BJ (cell line): ENCODE measurements at regions not wholly inside any gene's neighbourhood (a gene's known extent, or its start where the extent isn't known, plus 50 kb on each side); places are given as distances from the start of the nearest gene placed in this dataset.

Experiments used
- CTCF ChIA-PET: fragments of 350-600 bp; formaldehyde crosslinking; extraction: SDS; loops from one replicate; lab custom pipeline; 2021; ENCODE audit warnings: antibody characterized with exemption, inconsistent platforms; lab: Yijun Ruan, JAX
- POLR2A ChIA-PET: fragments of 300-600 bp; sonication (Branson Sonifier 250); formaldehyde crosslinking; extraction: SDS; loops from one replicate; lab custom pipeline; 2021; ENCODE audit warnings: antibody characterized with exemption; lab: Charles Lee
- DNase-seq: peaks from one replicate; pipeline ENCODE4 v3.0.0-alpha.2; 2011; ENCODE audit warnings: low read depth
- H3K27me3 ChIP-seq: 2 replicates; pipeline ENCODE4 v1.6.0; 2011; ENCODE audit warnings: low read length; ENCODE audit not compliant: control insufficient read depth, insufficient read depth
- H3K36me3 ChIP-seq: 2 replicates; pipeline ENCODE4 v1.5.1; 2011; ENCODE audit warnings: low read length; ENCODE audit not compliant: control insufficient read depth, insufficient read depth
- H3K4me3 ChIP-seq: 2 replicates; pipeline ENCODE4 v1.5.1; 2011; ENCODE audit warnings: low read depth, mild to moderate bottlenecking, control low read depth, low read length
- TF ChIP-seq, protein P1 (sequence below): IDR thresholded peaks from 2 replicates; pipeline ENCODE4 v1.5.1; 2011; ENCODE audit warnings: low read depth, mild to moderate bottlenecking, control low read depth, inconsistent platforms, low read length, moderate library complexity; ENCODE audit not compliant: insufficient read depth

DNA sequence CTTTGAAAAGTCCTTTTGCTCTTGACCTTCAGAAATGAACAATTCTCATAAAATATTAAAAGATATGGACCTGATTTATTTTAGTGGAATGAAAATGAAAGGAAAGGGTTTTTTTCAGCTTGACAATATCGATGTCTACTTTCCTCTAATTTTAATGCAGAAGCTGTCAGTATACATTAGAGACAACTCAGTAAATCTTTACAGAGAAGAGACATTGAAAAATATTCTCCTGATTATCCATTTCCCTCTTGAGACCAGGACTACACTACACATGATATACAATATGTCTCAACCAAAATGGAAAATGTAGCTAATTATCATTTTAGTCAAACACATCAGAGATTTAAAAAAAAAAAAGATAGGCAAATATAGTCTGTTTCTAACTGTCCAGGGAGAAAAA is 288.5 kb upstream of the NUDT12 start:
- POLR2A ChIA-PET = interaction anchor here (0.6 kb wide), 1 partner anchor 8 kb away, joined by 3 read pairs; no protein-coding TSS in a partner anchor

DNA sequence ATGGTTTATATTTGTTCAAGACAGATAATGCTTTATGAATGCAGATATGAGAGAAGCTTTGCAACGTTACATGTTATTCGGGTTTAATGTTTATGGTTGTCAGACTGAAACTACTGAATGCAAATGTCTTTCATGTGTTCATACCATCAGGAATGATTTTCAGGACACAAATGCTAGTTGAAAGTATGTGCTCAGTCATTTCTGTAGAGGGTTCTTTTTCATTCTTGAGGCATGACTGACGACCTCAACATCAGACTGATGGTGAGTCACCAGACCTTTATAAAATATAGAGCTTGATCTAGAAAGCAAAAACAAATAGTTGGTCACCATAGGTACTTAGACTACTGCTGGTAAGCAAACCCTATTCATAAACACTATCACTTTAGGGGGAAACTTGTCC is 287.3 kb upstream of the NUDT12 start:
- POLR2A ChIA-PET = interaction anchor here (0.6 to 1.0 kb wide), 2 partner anchors 42 to 44 kb away, joined by 3 to 5 read pairs; no protein-coding TSS in a partner anchor
- H3K36me3 ChIP-seq = no peaks in the 10 kb centered on the region
- no peaks in the 10 kb centered on the region for H3K27me3 ChIP-seq
- TF ChIP-seq, protein P1, sequence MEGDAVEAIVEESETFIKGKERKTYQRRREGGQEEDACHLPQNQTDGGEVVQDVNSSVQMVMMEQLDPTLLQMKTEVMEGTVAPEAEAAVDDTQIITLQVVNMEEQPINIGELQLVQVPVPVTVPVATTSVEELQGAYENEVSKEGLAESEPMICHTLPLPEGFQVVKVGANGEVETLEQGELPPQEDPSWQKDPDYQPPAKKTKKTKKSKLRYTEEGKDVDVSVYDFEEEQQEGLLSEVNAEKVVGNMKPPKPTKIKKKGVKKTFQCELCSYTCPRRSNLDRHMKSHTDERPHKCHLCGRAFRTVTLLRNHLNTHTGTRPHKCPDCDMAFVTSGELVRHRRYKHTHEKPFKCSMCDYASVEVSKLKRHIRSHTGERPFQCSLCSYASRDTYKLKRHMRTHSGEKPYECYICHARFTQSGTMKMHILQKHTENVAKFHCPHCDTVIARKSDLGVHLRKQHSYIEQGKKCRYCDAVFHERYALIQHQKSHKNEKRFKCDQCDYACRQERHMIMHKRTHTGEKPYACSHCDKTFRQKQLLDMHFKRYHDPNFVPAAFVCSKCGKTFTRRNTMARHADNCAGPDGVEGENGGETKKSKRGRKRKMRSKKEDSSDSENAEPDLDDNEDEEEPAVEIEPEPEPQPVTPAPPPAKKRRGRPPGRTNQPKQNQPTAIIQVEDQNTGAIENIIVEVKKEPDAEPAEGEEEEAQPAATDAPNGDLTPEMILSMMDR = no peak
- DNase-seq = peak; percentile 83
- CTCF ChIA-PET = no interaction called here
- no peak overlapping the region for H3K4me3 ChIP-seq

More for the DNA sequence above, 288.5 kb upstream of the NUDT12 start:
- TF ChIP-seq, protein P1 = no peak
- Histone ChIP-seq H3K36me3 (no peaks in the 10 kb centered on the region), H3K4me3 (no peak overlapping the region), H3K27me3 (no peaks in the 10 kb centered on the region)
- no peak for DNase-seq
- CTCF ChIA-PET = interaction anchor here (0.6 kb wide), 1 partner anchor 419 kb away, joined by 4 read pairs; no protein-coding TSS in a partner anchor

DNA sequence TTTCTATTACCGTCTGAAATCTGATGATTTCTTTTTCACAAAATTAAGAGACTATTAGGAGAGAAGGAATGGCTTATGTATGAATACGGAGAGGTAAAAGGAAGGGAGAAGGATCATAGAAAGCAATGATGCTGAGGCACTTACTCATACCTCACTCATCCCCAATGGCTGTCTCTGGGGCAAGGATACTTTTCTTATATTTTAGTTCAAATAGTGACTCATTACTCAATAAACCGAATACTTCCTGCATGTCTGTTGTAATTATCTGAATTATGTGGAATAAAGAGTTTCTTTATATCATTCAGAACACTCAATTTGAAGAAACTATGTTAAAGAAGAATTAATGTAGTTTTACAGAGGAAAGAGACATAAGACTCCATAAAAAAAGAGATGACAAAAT is 284.5 kb upstream of the NUDT12 start:
- POLR2A ChIA-PET = no interaction called here
- CTCF ChIA-PET = no interaction called here
- TF ChIP-seq, protein P1 = no peak
- no peaks in the 10 kb centered on the region for H3K27me3 ChIP-seq
- DNase-seq = peak; percentile 26
- no peak overlapping the region for H3K4me3 ChIP-seq
- H3K36me3 ChIP-seq = no peaks in the 10 kb centered on the region

DNA sequence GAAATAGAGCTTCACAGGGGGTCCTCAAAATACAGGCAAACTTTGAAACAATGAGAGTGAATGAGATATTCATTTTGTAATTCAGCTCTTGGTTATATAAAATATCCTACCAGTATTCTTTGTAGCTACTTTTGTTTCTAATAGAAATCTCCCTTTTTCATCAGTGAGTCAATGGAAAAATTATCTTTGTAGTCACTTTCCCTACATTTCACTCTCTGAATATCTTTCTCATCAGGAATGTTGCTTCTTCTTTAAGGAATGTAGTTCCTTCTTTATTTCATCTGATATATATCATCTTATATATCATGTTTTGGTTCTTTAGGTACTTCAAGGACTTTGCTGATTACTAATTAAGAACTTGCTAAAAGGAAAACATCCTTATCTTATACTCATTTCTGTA is 280.3 kb upstream of the NUDT12 start:
- no peak for DNase-seq
- TF ChIP-seq, protein P1 = no peak
- ChIA-PET CTCF (interaction anchor here (0.7 kb wide), 1 partner anchor 28 kb away, joined by 6 read pairs; no protein-coding TSS in a partner anchor), POLR2A (interaction anchor here (0.5 kb wide), 1 partner anchor 8 kb away, joined by 3 read pairs; no protein-coding TSS in a partner anchor)
- no peak overlapping the region for H3K4me3 ChIP-seq
- H3K36me3 ChIP-seq = no peaks in the 10 kb centered on the region
- no peaks in the 10 kb centered on the region for H3K27me3 ChIP-seq

DNA sequence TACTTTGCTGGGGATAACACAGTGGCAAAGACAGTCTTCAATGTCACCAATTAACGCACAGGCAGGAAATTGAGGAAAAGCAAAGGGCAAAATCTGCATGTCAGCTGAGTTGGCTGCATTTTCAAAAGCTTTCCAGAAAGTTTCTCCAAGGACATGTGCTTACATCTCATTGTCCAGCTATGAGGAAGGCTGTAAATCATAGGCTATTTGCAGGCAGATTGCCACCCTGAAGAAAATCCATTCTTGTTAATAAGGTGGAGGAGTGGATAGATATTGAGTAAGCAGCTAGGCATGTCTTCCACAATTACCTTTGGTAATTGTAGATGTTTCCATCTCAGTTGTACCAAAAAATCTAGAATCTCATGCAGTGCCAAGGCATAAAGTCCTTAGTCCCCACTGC is 278.0 kb upstream of the NUDT12 start:
- TF ChIP-seq, protein P1 = no peak
- no peak for DNase-seq
- POLR2A ChIA-PET = interaction anchor here (0.5 kb wide), 1 partner anchor 27 kb away, joined by 3 read pairs; no protein-coding TSS in a partner anchor

More for the DNA sequence above, 278.0 kb upstream of the NUDT12 start:
- H3K4me3 ChIP-seq = no peak overlapping the region
- CTCF ChIA-PET = no interaction called here
- H3K36me3 ChIP-seq = no peaks in the 10 kb centered on the region
- no peaks in the 10 kb centered on the region for H3K27me3 ChIP-seq
